SK-N-MC (cell line): ENCODE measurements at regions not wholly inside any gene's neighbourhood (a gene's known extent, or its start where the extent isn't known, plus 50 kb on each side); places are given as distances from the start of the nearest gene placed in this dataset.

ENCODE experiments used
- DNase-seq: peaks from one replicate; pipeline ENCODE4 v3.0.0-alpha.2; 2011; ENCODE audit warnings: low read depth, low spot score
- H3K27ac ChIP-seq: fragments of 200-600 bp; sonication (generic); 2 replicates; pipeline ENCODE4 v1.5.1; 2016; ENCODE audit warnings: mixed run types
- H3K36me3 ChIP-seq: fragments of 200-600 bp; sonication (generic); 2 replicates; pipeline ENCODE4 v1.6.1; 2017; ENCODE audit warnings: antibody characterized with exemption, low read length, mixed read lengths; ENCODE audit not compliant: insufficient read depth
- H3K4me3 ChIP-seq: fragments of 200-600 bp; sonication (generic); 2 replicates; pipeline ENCODE4 v1.5.1; 2016
- H3K9ac ChIP-seq: fragments of 200-600 bp; sonication (generic); 2 replicates; pipeline ENCODE4 v1.8.0; 2017; ENCODE audit warnings: mixed run types, mixed read lengths; ENCODE audit not compliant: insufficient read length
- H3K9me3 ChIP-seq: fragments of 200-600 bp; sonication (generic); 2 replicates; pipeline ENCODE4 v1.6.1; 2017; ENCODE audit warnings: low read depth, mild to moderate bottlenecking, antibody characterized with exemption, low read length, moderate library complexity, mixed read lengths
- EZH2 ChIP-seq: fragments of 200-600 bp; sonication (generic); IDR thresholded peaks from one replicate; pipeline ENCODE4 v1.6.1; 2017; ENCODE audit warnings: antibody characterized with exemption
- FOXP2 ChIP-seq: optimal IDR thresholded peaks from 2 replicates; pipeline ENCODE3; 2011; ENCODE audit warnings: mild to moderate bottlenecking, moderate library complexity; ENCODE audit not compliant: insufficient read depth; ENCODE audit errors: extremely low read length, control extremely low read depth
- POLR2AphosphoS5 ChIP-seq: IDR thresholded peaks from 2 replicates; pipeline ENCODE4 v1.6.1; 2012; ENCODE audit warnings: mild to moderate bottlenecking, low read depth, low read length, borderline replicate concordance

GRCh38 chr2:100753881-100754280, 66.1 kb upstream of the NPAS2 start:
- no peak overlapping the region for H3K9ac ChIP-seq
- H3K36me3 ChIP-seq, result no peaks in the 10 kb centered on the region
- TF ChIP-seq POLR2AphosphoS5 (no peak), FOXP2 (no peak), EZH2 (no peak)
- no peak for DNase-seq
- H3K4me3 ChIP-seq, result no peak overlapping the region
- no peaks in the 10 kb centered on the region for H3K9me3 ChIP-seq
- no peak overlapping the region for H3K27ac ChIP-seq

DNA sequence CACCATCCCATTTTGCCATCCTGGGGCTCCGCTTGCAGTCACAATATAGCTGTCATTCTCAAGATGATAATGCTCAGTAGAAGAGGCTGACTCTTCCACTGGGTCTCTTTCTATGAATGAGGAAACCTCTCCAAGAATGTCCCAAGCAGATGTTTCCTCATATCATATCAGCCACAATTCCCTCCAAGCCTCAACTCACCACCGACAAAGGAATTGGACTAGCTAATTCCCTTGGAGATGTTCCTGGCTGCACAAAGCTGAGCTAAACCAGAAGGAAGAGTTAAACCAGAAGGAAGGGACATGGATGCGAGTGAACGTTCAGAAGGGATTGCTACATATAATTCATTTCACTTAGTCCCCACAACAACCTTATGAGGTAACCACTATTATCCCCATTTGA, 65.0 kb upstream of the NPAS2 start:
- Histone ChIP-seq H3K9me3 (no peaks in the 10 kb centered on the region), H3K4me3 (no peak overlapping the region), H3K9ac (no peak overlapping the region), H3K36me3 (no peaks in the 10 kb centered on the region), H3K27ac (no peak overlapping the region)
- no peak for DNase-seq
- TF ChIP-seq EZH2 (no peak), FOXP2 (no peak)

DNA sequence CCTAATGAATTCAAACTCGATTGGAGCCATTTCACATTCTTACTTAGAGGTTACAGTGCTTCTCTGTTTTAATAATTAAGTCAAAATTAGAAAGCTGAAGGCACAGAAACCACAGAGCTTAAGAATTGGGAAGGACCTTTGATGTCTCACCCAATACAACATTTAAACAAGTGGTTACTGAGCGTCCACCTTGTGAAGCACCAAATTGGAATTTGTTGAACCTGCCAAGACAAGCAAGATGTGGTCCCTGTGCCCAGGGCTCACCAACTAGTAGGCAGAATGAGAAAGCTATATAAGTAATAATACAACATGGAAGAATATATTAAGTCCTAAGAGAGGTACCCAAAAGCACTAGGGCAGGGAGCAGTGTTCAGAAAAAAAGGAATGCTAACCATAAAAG, 64.5 kb upstream of the NPAS2 start:
- no peak for DNase-seq

DNA sequence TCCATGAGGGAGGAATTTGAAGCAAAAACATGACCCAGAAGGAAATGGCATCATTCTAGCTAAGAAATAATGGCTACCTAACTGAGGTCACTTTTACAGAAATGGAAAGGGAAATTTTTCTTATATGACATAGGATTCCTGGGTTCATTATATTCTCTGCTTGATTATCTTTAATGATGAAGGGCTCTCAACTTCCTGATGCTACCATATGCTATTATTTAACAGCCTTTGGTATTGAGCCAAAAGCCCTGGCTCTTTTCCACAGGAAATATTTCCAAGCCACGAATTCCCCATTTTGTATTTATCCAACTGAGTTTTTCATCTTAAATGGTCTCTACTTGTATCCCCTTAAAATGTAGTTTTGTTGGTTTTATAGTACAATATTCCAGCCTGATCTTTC, 63.2 kb upstream of the NPAS2 start:
- no peak overlapping the region for H3K27ac ChIP-seq
- no peak for DNase-seq
- H3K4me3 ChIP-seq, result no peak overlapping the region
- H3K36me3 ChIP-seq, result no peaks in the 10 kb centered on the region
- H3K9ac ChIP-seq, result no peak overlapping the region
- no peaks in the 10 kb centered on the region for H3K9me3 ChIP-seq
- TF ChIP-seq POLR2AphosphoS5 (no peak), EZH2 (no peak), FOXP2 (no peak)

More for the DNA sequence above, 64.5 kb upstream of the NPAS2 start:
- no peak for TF ChIP-seq FOXP2
- H3K4me3 ChIP-seq, result no peak overlapping the region
- no peaks in the 10 kb centered on the region for H3K36me3 ChIP-seq
- no peaks in the 10 kb centered on the region for H3K9me3 ChIP-seq
- no peak overlapping the region for H3K27ac ChIP-seq
- H3K9ac ChIP-seq, result no peak overlapping the region

- no peaks in the 10 kb centered on the region for H3K36me3 ChIP-seq
- no peaks in the 10 kb centered on the region for H3K9me3 ChIP-seq
These were observed 62.1 kb upstream of the NPAS2 start for GRCh38 chr2:100757621-100758394.

DNA sequence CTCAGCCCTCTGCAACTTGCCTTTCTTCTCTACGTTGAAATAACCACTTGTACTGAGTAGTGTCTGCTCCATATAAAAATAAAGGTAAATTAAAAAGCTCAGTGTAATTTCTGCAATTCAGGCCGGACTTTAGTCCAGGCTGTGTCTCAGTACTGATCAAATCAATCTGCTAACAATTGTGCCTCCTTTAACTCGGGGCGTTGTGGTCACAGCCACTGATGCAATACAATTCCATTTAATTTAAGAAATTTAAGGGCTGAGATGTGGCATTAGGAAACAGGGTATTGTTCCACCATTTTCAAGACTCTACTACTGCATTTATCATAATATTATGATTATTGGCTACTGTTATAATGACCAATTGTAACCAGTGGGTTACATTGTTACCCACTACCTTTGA, 60.0 kb upstream of the NPAS2 start:
- H3K9ac ChIP-seq, result no peak overlapping the region
- no peak overlapping the region for H3K4me3 ChIP-seq
- no peak for TF ChIP-seq FOXP2
- H3K36me3 ChIP-seq, result no peaks in the 10 kb centered on the region
- no peaks in the 10 kb centered on the region for H3K9me3 ChIP-seq
- no peak overlapping the region for H3K27ac ChIP-seq
- no peak for DNase-seq

More at GRCh38 chr2:100757621-100758394, 62.1 kb upstream of the NPAS2 start:
- Histone ChIP-seq H3K4me3 (no peak overlapping the region), H3K9ac (no peak overlapping the region), H3K27ac (no peak overlapping the region)
- TF ChIP-seq EZH2 (no peak), POLR2AphosphoS5 (no peak), FOXP2 (no peak)
- no peak for DNase-seq

DNA sequence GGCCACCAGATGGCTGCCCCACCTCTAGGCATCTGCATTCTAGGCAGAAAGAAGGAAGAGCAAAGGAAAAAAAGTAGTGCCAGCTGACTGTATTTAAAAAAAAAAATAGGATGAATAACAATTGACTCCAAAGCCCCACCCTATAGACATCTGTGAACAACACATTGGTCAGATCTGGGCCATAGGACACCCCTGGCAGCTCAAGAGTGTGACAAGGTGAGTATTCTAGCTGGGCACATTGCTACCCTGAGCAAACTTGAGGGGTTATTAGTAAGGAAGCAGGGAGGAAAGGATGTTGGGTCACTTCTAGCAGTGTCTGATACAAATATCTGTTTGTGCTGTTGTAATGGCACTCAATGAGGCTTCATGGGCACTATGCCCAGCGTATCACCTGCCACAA, 58.6 kb upstream of the NPAS2 start:
- H3K9me3 ChIP-seq, result no peaks in the 10 kb centered on the region
- no peak overlapping the region for H3K27ac ChIP-seq
- no peak overlapping the region for H3K4me3 ChIP-seq
- no peak overlapping the region for H3K9ac ChIP-seq
- TF ChIP-seq FOXP2 (no peak), EZH2 (no peak)
- DNase-seq, result no peak
- no peaks in the 10 kb centered on the region for H3K36me3 ChIP-seq

DNA sequence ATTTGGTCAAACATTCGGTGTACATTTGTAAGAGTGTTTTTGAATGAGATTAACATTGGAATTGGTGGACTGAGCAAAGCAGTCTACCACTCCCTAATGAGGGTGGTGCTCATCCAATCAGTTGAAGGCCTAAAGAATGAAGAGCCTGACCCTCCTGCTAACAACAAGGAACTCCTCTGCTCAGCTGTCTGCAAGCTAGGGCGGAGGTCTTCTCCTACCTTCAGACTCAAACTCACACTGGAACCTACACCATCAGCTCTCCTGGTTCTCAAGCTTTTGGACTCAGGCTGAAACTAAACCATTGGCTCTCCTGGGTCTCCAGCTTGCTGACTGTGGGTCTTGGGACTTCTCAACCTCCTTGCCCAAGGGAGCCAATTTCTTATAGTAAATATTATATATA, 55.5 kb upstream of the NPAS2 start:
- Histone ChIP-seq H3K9ac (no peak overlapping the region), H3K27ac (no peak overlapping the region), H3K4me3 (no peak overlapping the region), H3K36me3 (no peaks in the 10 kb centered on the region), H3K9me3 (no peaks in the 10 kb centered on the region)
- no peak for DNase-seq
- TF ChIP-seq EZH2, result no peak
- TF ChIP-seq POLR2AphosphoS5, result no peak
- no peak for TF ChIP-seq FOXP2

DNA sequence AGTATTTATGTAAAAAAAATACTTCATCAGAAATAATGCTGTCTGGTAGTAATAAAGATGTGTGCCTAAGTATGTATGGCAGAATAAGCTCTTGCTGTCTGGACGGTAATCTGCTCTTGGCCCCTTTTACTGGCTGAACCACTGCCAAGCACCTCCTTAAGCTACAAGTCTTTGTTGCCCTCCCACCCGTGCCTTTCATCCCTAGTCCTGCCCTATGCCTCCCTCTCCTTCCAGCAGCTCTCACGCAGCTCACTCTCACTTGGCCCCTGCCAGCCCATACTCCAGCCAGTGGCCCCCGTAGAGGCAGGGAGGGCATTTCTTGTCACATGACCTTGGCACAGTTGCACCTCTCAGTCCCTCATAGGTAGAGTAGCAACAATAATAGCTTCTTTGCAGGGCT, 54.5 kb upstream of the NPAS2 start:
- H3K9ac ChIP-seq, result no peak overlapping the region
- no peaks in the 10 kb centered on the region for H3K9me3 ChIP-seq
- no peak for DNase-seq
- no peaks in the 10 kb centered on the region for H3K36me3 ChIP-seq
- H3K4me3 ChIP-seq, result no peak overlapping the region
- TF ChIP-seq EZH2 (no peak), FOXP2 (no peak), POLR2AphosphoS5 (no peak)
- no peak overlapping the region for H3K27ac ChIP-seq

GRCh38 chr2:100766256-100766655, 53.7 kb upstream of the NPAS2 start:
- H3K9ac ChIP-seq, result no peak overlapping the region
- TF ChIP-seq FOXP2 (no peak), EZH2 (no peak), POLR2AphosphoS5 (no peak)
- no peaks in the 10 kb centered on the region for H3K9me3 ChIP-seq
- H3K36me3 ChIP-seq, result no peaks in the 10 kb centered on the region
- no peak for DNase-seq
- no peak overlapping the region for H3K4me3 ChIP-seq
- no peak overlapping the region for H3K27ac ChIP-seq
